ENCODE measurements at regions not wholly inside any gene's neighbourhood (a gene's known extent, or its start where the extent isn't known, plus 50 kb on each side); places are given as distances from the start of the nearest gene placed in this dataset.

DNA sequence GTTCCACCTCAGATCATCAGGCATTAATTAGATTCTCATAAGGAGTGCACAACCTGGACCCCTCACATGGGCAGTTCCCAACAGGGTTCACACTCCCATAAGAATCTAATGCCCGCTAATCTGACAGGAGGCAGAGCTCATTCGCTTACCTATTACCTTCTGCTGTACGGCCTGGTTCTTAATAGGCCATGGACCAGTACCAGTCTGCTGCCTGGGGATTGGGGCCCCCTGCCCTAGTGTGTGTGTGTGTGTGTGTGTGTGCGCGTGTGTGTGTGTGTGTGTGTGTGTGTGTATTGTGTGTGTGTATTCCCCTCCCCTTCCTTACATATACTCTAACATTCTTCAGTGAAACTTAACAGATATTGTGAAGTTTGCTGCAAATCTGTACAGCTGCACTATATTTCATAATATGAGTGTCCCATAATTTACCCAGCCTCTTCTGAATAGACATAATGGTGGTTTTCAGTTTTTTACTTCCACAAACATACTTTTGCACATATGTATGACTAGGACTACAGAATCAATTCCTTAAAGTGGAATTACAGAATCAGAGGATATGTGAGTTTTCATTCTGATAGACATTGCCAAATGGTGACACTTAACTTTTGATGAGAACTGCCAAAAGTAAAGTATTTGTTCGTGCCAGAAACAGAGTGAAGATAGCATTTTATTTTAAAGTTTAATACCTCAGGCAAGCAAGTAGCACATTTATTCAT lies 205.2 kb upstream of the EEA1 start:
- DNase-seq (ENCODE audit: low spot score) = no peak

DNA sequence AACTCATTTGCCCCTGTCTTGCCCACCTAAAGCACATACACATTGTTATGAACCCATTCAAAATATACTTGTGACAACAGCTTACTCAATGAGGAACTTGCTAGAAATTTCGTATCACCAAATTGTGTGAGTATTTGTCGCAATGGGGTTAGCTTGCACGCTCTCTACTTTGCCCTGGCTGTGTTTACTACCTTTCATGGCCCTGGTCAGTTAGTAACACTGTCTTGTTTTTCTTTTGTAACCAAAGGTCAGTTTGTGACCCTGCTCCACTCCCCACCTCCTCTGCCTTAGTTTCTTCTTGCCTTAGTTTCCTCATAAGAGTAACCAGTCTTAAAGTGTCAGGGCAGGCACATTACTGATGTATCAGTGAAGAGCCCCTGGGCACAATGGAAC lies 205.8 kb upstream of the EEA1 start:
- DNase-seq (ENCODE audit: low spot score) = no peak

DNA sequence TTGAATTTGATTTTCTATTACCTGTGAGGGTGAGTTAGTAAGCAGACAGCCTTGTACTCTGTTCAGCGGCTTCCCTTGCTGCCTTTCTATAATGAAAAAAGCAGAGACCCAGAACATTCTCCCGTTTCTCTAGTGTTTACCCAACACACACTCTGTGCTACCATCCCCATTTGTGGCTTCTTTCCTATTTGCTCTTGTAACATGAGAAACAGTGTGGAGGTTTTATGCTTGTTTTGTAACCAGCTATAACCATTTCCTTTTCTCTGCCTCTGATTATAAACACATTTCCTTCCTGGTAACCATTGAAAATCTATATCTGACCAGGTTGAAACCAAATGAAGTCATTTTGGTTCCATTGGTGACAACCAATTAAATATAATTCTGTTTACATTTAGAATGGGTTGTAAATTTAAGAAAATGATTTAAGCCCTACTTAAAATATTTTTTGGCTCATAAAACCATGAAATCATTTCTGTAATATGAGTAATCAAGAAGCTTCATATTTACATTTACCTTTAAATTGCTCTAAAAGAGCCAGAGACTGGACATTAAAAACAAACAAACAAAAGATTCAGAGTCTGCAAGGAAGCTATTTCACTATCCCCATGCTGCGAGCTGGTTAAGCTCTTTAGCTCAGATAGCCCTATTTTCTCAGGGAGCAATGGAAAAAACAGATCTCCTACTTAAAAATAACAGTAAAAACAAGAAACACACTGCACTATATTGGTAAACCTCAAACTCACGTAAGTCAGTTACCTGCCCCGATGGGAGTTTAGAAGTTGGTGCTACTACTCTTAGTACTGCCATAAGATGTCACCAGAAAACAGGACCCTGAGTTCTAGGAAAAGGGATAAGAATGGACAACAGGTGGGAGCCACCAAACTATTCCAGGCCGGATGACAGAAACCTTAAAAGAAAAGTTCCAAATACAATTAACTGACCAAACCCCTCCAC lies 206.5 kb upstream of the EEA1 start:
- no peak for DNase-seq (ENCODE audit: low spot score)

GRCh38 chr12:93136253-93137055 lies 207.4 kb upstream of the EEA1 start:
- no peak for DNase-seq (ENCODE audit: low spot score)

GRCh38 chr12:93137656-93138612 lies 208.8 kb upstream of the EEA1 start:
- no peak for DNase-seq (ENCODE audit: low spot score)

DNA sequence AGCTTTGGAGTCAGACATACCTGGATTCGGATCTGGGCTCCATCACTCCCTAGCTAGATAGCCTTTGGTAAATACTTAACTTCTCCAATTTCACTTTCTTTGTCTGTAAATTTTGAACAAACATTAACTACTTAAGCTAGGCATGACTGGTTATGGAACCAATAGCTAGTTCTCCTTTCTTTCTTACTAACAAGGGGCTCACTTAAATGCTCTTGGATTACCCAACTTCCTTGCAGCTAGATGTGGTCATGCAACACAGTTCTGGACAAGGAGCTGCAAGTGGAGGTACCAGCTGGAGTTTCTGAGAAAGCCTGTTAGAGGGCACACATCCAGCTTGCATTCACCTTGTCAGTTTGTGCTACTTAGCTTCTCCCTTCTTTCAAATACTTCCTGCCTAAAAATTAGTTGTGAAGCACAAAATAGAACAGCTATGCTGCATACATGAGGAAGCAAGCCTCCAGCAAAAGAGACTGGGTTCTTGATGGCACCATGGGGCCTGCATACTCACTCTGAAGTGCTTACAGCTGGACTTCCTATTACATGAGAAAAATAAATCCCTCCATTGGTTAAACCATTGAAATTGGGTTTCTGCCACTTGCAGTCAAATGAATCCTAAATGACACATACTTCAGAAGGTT lies 210.1 kb upstream of the EEA1 start:
- DNase-seq (ENCODE audit: low spot score) = peak; percentile 35

DNA sequence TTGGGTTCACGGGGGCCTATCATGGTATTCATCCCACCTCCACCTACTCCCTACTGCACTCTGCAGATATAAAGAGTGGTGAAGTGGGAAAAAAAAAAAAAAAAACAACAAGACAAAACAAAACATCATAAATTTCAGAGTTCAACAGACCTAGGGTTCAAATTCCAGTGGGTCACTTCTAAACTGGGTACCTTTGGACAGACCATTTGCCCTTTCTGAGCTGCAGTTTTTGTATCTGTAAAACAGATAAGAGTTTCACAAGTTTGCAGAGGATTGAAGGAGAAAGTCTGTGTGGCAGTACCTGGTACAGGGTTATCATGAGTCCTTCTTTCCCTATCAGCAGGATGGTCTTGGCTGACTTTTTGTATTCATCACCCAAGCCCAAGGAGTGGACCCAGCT lies 211.2 kb upstream of the EEA1 start:
- no peak for DNase-seq (ENCODE audit: low spot score)

DNA sequence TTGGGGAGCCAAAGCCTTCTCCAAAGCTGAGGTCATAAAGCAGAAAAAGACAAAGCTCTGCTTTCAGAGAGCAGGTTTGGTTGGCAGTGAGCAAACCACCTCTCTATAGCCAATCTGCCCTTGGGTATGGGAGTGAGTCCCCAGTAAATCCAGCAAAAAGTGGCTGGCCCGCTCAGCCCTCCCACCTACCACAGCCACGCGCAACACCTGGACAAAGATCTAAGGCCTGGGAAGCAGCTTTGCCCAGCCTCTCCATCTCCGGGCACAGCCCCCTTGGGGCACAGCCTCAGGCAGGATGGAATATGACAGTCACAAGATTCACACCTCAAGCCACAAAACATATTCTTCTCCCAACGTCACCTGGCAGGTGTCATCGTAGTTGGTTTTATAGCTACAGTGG lies 211.7 kb upstream of the EEA1 start:
- no peak for DNase-seq (ENCODE audit: low spot score)

DNA sequence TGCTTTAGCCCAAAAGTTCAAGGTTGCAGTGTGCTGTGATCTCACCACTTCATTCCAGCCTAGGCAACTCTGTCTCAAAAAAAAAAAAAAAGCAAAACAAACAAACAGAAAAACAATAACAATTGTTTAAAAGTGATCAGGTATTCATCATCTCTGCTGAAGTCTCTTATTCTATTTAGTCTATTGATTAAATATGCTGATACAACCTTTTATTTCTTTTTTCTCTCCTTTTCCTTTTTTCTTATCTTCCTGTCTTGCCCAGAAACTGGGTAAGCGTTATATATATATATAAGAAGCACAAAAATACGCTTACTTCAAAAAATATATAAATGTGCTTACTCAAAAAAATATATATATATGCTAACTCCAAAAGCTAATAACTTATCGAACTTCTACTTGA lies 213.8 kb upstream of the EEA1 start:
- no peak for DNase-seq (ENCODE audit: low spot score)

DNA sequence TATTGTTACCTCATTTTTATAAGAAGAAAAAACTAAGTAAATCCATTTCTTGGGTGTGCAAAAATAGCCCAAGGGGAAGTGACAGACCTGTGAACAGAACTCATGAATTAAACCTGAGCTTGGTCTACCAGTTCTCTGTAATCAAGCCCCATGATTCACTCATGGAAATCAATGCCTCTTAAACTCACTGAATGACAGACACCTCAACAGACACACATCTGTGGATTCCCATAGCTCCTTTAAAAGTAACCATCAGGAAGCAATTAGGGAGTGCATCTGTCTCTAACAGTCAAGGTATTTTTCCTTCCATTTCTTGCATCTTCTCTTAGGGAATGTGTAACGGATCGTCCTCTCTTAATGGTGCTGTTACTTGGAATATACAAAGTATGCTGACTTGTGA lies 215.0 kb upstream of the EEA1 start:
- no peak for DNase-seq (ENCODE audit: low spot score)

GRCh38 chr12:93145086-93145485 lies 216.0 kb upstream of the EEA1 start:
- DNase-seq (ENCODE audit: low spot score) = no peak

DNA sequence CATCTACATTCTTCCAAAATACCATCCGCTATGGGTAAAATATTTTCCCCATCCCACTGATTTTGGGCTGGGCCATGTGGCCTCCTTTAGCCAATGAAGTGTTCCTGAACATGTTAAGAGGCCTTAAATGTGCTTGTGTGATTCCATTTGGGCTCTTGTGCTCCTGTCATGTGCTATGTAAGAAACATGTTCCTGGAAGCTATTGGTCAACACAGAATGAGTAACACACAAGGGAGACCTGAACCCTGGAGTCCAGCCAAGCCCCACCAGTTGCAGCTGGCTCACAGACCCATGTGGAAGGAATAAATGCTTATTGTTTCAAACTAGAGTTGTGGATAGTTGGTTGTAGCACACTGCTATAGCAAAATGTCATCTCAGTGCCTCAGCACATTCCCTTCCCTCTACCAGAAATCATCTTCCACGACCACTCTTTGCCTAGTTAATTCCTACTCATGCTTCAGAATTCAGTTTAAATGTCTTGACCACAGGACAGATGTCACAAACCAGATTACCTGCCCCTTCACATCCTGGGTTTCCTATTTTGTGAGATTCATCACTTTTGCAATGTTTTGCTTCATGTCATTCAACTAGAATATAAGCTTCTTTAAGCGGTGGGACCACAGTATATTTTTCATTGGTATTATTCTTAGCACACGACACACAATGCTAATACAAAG lies 217.3 kb upstream of the EEA1 start:
- no peak for DNase-seq (ENCODE audit: low spot score)

- DNase-seq (ENCODE audit: low spot score) = no peak
Observed at GRCh38 chr12:93146970-93147369, 217.9 kb upstream of the EEA1 start.

GRCh38 chr12:93148412-93148811 lies 219.3 kb upstream of the EEA1 start:
- DNase-seq (ENCODE audit: low spot score) = no peak

- no peak for DNase-seq (ENCODE audit: low spot score)
Observed at GRCh38 chr12:93149229-93149628, 220.1 kb upstream of the EEA1 start.

DNA sequence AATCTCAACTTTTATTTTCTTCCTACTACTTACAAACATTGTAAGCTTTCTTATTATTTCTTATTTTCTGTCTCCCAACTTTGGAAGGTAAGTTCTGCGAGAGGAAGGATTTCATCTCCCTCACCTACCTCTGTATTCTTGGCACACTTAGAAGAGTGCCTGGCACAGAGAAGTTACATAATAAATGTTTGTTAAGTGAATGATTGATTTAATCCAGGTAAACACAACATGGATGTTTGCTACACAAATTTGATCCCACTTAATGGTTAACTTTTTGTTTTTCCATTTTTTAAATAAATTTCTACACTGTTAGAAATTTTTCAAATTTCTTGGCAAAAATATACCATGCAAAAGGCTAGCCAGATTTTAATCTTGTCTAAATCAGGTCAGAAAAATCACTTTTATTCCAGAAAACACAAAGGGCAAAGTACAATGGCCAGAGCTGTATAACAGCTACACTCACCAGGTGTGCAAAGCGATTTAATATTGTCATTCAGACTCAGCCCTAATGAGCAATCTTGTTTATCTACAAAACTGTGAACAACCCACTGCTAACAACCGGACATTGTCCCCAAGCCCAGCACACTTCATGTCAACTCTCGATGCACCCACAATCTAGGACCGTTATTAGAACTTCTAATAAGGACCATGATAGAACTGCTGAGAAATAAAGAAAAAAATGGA lies 222.1 kb upstream of the EEA1 start:
- DNase-seq (ENCODE audit: low spot score) = no peak

- no peak for DNase-seq (ENCODE audit: low spot score)
Observed at GRCh38 chr12:93152617-93153016, 223.5 kb upstream of the EEA1 start.

GRCh38 chr12:93153321-93153720 lies 224.2 kb upstream of the EEA1 start:
- DNase-seq (ENCODE audit: low spot score) = no peak

DNA sequence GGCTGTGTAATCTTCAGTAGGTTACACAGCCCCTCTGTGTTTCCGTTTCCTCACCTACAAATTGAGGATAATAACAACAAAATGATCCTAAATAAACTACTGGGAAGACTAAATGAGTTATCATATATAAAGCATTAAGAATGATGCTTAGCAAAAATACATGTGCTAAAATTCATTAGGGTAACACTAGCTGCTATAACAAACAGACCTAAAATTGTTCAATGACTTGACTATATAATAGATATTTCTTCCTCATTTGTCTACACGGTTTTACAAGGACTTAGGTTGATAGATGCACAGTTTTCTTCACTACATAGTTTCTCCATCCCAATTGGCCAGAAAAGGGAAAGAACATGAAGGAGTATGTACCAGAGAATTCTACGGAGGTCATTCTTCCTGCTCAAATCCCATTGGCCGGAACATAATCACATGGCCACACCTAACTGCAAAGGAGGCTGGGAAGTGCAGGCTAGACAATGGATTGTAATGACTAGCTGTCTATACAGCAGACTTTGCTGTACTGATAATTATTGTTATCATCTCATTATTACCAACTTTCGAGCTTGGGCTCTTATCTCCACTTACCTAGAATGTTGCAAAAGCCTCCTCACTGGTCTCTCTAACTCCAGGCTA lies 223.5 kb upstream of the NUDT4 start:
- DNase-seq (ENCODE audit: low spot score) = no peak
